ENCODE measurements at regions not wholly inside any gene's neighbourhood (a gene's known extent, or its start where the extent isn't known, plus 50 kb on each side); places are given as distances from the start of the nearest gene placed in this dataset.

GRCh38 chr16:87054856-87055255 lies 262.3 kb downstream of the C16orf95 start:
- no peak for DNase-seq (ENCODE audit: extremely low read depth, low read depth, low spot score)

- DNase-seq (ENCODE audit: extremely low read depth, low read depth, low spot score) = no peak
Measured at GRCh38 chr16:87056083-87056482, 261.1 kb downstream of the C16orf95 start.

GRCh38 chr16:87056551-87056950 lies 260.6 kb downstream of the C16orf95 start:
- no peak for DNase-seq (ENCODE audit: extremely low read depth, low read depth, low spot score)

- no peak for DNase-seq (ENCODE audit: extremely low read depth, low read depth, low spot score)
Measured at GRCh38 chr16:87057211-87057881, 259.8 kb downstream of the C16orf95 start.

GRCh38 chr16:87057951-87058560 lies 259.1 kb downstream of the C16orf95 start:
- DNase-seq (ENCODE audit: extremely low read depth, low read depth, low spot score) = no peak

- DNase-seq (ENCODE audit: extremely low read depth, low read depth, low spot score) = no peak
Measured at GRCh38 chr16:87058728-87059250, 258.4 kb downstream of the C16orf95 start.

GRCh38 chr16:87060034-87060986 lies 256.9 kb downstream of the C16orf95 start:
- no peak for DNase-seq (ENCODE audit: extremely low read depth, low read depth, low spot score)

GRCh38 chr16:87061243-87061920 lies 255.8 kb downstream of the C16orf95 start:
- DNase-seq (ENCODE audit: extremely low read depth, low read depth, low spot score) = no peak

GRCh38 chr16:87062569-87063442 lies 254.4 kb downstream of the C16orf95 start:
- DNase-seq (ENCODE audit: extremely low read depth, low read depth, low spot score) = no peak

GRCh38 chr16:87063543-87063942 lies 253.6 kb downstream of the C16orf95 start:
- no peak for DNase-seq (ENCODE audit: extremely low read depth, low read depth, low spot score)

GRCh38 chr16:87064731-87065445 lies 252.3 kb downstream of the C16orf95 start:
- no peak for DNase-seq (ENCODE audit: extremely low read depth, low read depth, low spot score)

GRCh38 chr16:87065446-87066132 lies 251.6 kb downstream of the C16orf95 start:
- DNase-seq (ENCODE audit: extremely low read depth, low read depth, low spot score) = no peak

- no peak for DNase-seq (ENCODE audit: extremely low read depth, low read depth, low spot score)
Measured at GRCh38 chr16:87066133-87067002, 250.8 kb downstream of the C16orf95 start.

- no peak for DNase-seq (ENCODE audit: extremely low read depth, low read depth, low spot score)
Measured at GRCh38 chr16:87067003-87067556, 250.1 kb downstream of the C16orf95 start.

- no peak for DNase-seq (ENCODE audit: extremely low read depth, low read depth, low spot score)
Measured at GRCh38 chr16:87067836-87068761, 249.1 kb downstream of the C16orf95 start.

- no peak for DNase-seq (ENCODE audit: extremely low read depth, low read depth, low spot score)
Measured at GRCh38 chr16:87068762-87069150, 248.4 kb downstream of the C16orf95 start.
